ENCODE measurements at regions not wholly inside any gene's neighbourhood (a gene's known extent, or its start where the extent isn't known, plus 50 kb on each side); places are given as distances from the start of the nearest gene placed in this dataset.

DNA sequence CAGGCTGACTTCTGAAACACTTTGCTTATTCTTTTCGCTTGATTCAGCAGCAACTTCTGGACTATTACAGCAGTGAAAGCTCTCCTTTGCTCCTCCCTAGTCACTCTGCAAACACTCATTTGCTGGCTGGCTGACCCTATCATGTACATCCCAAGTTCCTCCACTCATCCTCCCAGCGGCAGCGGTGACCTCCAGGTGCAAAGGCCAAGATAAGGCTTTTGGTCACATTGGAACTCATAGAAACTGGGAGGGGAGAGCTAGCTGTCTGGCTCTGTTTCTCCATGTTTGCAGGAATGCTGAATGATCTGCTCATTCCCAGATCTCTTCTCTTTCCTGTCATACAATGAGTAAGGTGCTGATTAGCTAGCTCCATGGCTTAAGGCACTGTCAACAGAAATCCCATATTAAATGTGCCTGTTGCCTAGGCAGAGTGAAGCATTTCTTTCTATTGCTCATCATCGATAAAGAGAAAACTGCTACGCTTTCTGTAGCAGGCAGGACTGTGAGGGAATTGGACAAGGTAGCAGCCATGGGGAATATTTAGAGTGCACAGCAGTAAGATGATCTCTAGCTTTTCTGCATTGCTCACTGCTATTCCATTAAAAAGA lies 250.5 kb upstream of the PDE4D start:
- Histone ChIP-seq H2BK5ac (ENCODE audit: low read depth, low read length, poor library complexity, severe bottlenecking) (no peak overlapping the region), H2AK9ac (replicated peaks; ENCODE audit: low read depth, low read length, poor library complexity) (no peak overlapping the region), H3K9me3 (ENCODE audit: control insufficient read depth, insufficient read depth, low read length) (no peaks in the 10 kb centered on the region), H3K9ac (ENCODE audit: low read depth, low read length) (no peak overlapping the region), H2BK120ac (ENCODE audit: low read depth, low read length) (no peak overlapping the region), H2BK20ac (ENCODE audit: low read depth, low read length) (no peak overlapping the region), H4K91ac (ENCODE audit: insufficient read depth, low read depth, low read length) (no peak overlapping the region), H3K4ac (ENCODE audit: low read depth, low read length) (no peak overlapping the region), H3K23ac (ENCODE audit: low read depth, low read length) (no peak overlapping the region), H3K18ac (ENCODE audit: low read depth, low read length) (no peak overlapping the region), H3K79me1 (ENCODE audit: low read depth in 1 of 2, low read length in 2 of 2) (no peaks in the 10 kb centered on the region), H3K4me2 (ENCODE audit: low read depth, low read length) (no peak overlapping the region), H3K27ac (ENCODE audit: insufficient read depth, low read length) (no peak overlapping the region), H3K36me3 (ENCODE audit: control insufficient read depth, insufficient read depth, low read length) (no peaks in the 10 kb centered on the region), H2AK5ac (ENCODE audit: low read depth, low read length) (no peak overlapping the region), H3K4me3 (ENCODE audit: insufficient read depth, low read depth, low read length) (no peak overlapping the region), H3K4me1 (ENCODE audit: control insufficient read depth, insufficient read depth, low read length) (no peaks in the 10 kb centered on the region), H2BK15ac (ENCODE audit: low read depth, low read length) (no peak overlapping the region), H4K5ac (ENCODE audit: low read depth, low read length) (no peak overlapping the region), H4K8ac (ENCODE audit: low read depth in 2 of 2, low read length in 2 of 2) (no peak overlapping the region), H3K14ac (replicated peaks; ENCODE audit: low read depth, low read length) (no peak overlapping the region), H2AFZ (replicated peaks; ENCODE audit: low read length, poor library complexity) (no peak overlapping the region), H3K56ac (ENCODE audit: extremely low read depth, insufficient read depth, low read length) (no peak overlapping the region), H3K9me1 (ENCODE audit: insufficient read depth, low read length) (no peaks in the 10 kb centered on the region), H4K20me1 (ENCODE audit: insufficient read depth, low read length) (no peaks in the 10 kb centered on the region), H3K27me3 (ENCODE audit: control insufficient read depth, insufficient read depth, low read length) (no peaks in the 10 kb centered on the region)
- no TSS peak for BruUV-seq (replicated peaks)
- ATAC-seq (ENCODE audit: low read depth) (no peak), DNase-seq (no peak)
- WGBS, 2 experiments (ENCODE audit: extremely low coverage in 2 of 2, insufficient read length in 1 of 2) = 50% methylated on average over 1 of the region's 5 CpGs; no CpG with 5 or more reads in 1 of the 2 experiments
- POLR2A ChIA-PET (ENCODE audit: unreplicated experiment) = no interaction called here
- dilution Hi-C loops (cut with HindIII; ENCODE audit: low sequenced_read_pairs, unreplicated experiment) (no loop called here), intact Hi-C loops (cut with micrococcal nuclease) (no loop called here), in situ Hi-C loops (cut with MboI; ENCODE audit: low sequenced_read_pairs) (no loop called here)
- CTCF ChIA-PET = no interaction called here
- TF ChIP-seq MAZ (IDR thresholded peaks at IDR 0.05; ENCODE audit: borderline replicate concordance, low read depth, low read length) (no peak), MAFK (IDR thresholded peaks at IDR 0.05; ENCODE audit: low read depth, low read length) (no peak), POLR2A (IDR thresholded peaks at IDR 0.05; ENCODE audit: low read depth, low read length) (no peak), SMC3 (IDR thresholded peaks at IDR 0.05; ENCODE audit: low read depth, low read length) (no peak), RAD21 (IDR thresholded peaks at IDR 0.05; ENCODE audit: low read length) (no peak), RFX5 (IDR thresholded peaks at IDR 0.05; ENCODE audit: low read depth, low read length) (no peak), BHLHE40 (IDR thresholded peaks at IDR 0.05; ENCODE audit: low read depth, low read length) (no peak), MXI1 (IDR thresholded peaks at IDR 0.05; ENCODE audit: borderline replicate concordance, low read depth, low read length) (no peak), FOS (IDR thresholded peaks at IDR 0.05; ENCODE audit: low read depth, low read length) (no peak), NFE2L2 (IDR thresholded peaks at IDR 0.05; ENCODE audit: low read depth, low read length) (no peak), RCOR1 (IDR thresholded peaks at IDR 0.05; ENCODE audit: insufficient replicate concordance, low read length) (no peak), CHD1 (IDR thresholded peaks at IDR 0.05; ENCODE audit: low read depth, low read length) (no peak), CEBPB (IDR thresholded peaks at IDR 0.05; ENCODE audit: low read depth, low read length) (no peak)
- TF ChIP-seq, protein P1, sequence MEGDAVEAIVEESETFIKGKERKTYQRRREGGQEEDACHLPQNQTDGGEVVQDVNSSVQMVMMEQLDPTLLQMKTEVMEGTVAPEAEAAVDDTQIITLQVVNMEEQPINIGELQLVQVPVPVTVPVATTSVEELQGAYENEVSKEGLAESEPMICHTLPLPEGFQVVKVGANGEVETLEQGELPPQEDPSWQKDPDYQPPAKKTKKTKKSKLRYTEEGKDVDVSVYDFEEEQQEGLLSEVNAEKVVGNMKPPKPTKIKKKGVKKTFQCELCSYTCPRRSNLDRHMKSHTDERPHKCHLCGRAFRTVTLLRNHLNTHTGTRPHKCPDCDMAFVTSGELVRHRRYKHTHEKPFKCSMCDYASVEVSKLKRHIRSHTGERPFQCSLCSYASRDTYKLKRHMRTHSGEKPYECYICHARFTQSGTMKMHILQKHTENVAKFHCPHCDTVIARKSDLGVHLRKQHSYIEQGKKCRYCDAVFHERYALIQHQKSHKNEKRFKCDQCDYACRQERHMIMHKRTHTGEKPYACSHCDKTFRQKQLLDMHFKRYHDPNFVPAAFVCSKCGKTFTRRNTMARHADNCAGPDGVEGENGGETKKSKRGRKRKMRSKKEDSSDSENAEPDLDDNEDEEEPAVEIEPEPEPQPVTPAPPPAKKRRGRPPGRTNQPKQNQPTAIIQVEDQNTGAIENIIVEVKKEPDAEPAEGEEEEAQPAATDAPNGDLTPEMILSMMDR (conservative IDR thresholded peaks at IDR 0.05; ENCODE audit: low read depth, low read length) = no peak
- TF ChIP-seq, protein P2, sequence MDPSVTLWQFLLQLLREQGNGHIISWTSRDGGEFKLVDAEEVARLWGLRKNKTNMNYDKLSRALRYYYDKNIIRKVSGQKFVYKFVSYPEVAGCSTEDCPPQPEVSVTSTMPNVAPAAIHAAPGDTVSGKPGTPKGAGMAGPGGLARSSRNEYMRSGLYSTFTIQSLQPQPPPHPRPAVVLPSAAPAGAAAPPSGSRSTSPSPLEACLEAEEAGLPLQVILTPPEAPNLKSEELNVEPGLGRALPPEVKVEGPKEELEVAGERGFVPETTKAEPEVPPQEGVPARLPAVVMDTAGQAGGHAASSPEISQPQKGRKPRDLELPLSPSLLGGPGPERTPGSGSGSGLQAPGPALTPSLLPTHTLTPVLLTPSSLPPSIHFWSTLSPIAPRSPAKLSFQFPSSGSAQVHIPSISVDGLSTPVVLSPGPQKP (IDR thresholded peaks at IDR 0.05; ENCODE audit: borderline replicate concordance, low read depth, low read length) = no peak
